ENCODE measurements at regions not wholly inside any gene's neighbourhood (a gene's known extent, or its start where the extent isn't known, plus 50 kb on each side); places are given as distances from the start of the nearest gene placed in this dataset.

DNA sequence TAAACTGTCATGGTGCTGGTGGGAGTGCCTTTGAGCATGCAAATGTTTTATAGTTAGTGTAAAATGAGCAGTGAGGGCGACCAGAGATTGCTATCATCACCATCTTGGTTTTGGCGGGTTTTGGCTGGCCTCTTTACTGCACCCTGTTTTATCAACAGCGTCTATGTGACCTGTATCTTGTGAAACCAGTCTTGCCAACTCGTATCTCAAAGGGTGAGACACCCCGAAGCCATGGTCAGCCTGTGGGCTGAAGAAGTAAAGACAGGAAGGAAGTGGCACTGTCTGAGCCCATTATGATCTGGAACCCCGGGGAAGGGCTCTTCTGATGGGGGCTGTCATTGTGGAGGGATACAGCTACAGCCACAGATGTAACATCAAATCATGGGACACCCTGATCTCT is 81.5 kb upstream of the FAM216B start:
- Mint-ChIP-seq H3K27me3 (peaks cover 21% of the 10 kb centered on the region), H3K36me3 (ENCODE audit: low read depth) (no peaks in the 10 kb centered on the region), H3K27ac (no peak overlapping the region), H3K9me3 (no peaks in the 10 kb centered on the region), H3K4me3 (no peak overlapping the region), H3K4me1 (ENCODE audit: low read depth) (no peaks in the 10 kb centered on the region)
- TF ChIP-seq CTCF (IDR thresholded peaks at IDR 0.05): no peak
- Histone ChIP-seq H3K36me3 (ENCODE audit: insufficient read depth, low read length) (no peaks in the 10 kb centered on the region), H3K4me3 (ENCODE audit: low read length) (no peak overlapping the region), H3K27me3 (ENCODE audit: control insufficient read depth in 1 of 2, insufficient read depth in 2 of 2, low read length in 2 of 2) (no peaks in the 10 kb centered on the region), H3K4me1 (ENCODE audit: insufficient read depth, low read length) (no peaks in the 10 kb centered on the region), H3K9me3 (ENCODE audit: control insufficient read depth in 1 of 2, insufficient read depth in 1 of 2, low read length in 2 of 2) (no peaks in the 10 kb centered on the region), H3K27ac (ENCODE audit: low read depth in 1 of 2, low read length in 2 of 2) (no peak overlapping the region)
- ChIA-PET CTCF (no interaction called here), POLR2A (no interaction called here)
- ATAC-seq (ENCODE audit: poor library complexity) (no peak), DNase-seq (no peak)
- intact Hi-C loops (cut with DNase I, micrococcal nuclease): no loop called here

DNA sequence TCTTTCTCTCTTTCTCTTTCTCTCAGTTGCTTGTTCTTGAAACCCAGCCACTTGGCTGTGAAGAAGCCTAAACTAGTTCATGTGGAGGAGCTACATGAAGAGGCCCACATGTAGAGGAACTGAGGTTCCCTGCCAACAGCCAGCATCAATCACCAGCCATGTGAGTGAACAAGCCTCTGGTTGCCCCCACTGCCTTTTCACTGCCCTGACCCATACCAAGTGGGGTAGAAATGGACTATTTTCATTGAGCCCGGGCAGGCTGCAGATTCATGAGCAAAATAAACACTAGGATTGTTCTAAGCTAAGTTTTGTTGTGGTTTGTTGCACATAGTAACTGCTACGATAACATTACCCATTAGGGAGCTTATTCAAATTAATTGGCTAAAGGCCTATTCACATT is 78.7 kb upstream of the FAM216B start:
- H3K9me3 Mint-ChIP-seq: no peaks in the 10 kb centered on the region
- no peaks in the 10 kb centered on the region for H3K4me1 Mint-ChIP-seq (ENCODE audit: low read depth)
- no peak for TF ChIP-seq CTCF (IDR thresholded peaks at IDR 0.05)
- peaks cover 12% of the 10 kb centered on the region for H3K27me3 Mint-ChIP-seq
- H3K36me3 Mint-ChIP-seq (ENCODE audit: low read depth): no peaks in the 10 kb centered on the region
- ATAC-seq (ENCODE audit: poor library complexity): no peak
- H3K27ac ChIP-seq (ENCODE audit: low read depth in 1 of 2, low read length in 2 of 2): no peak overlapping the region
- H3K9me3 ChIP-seq (ENCODE audit: control insufficient read depth in 1 of 2, insufficient read depth in 1 of 2, low read length in 2 of 2): no peaks in the 10 kb centered on the region
- no peak for DNase-seq
- no peak overlapping the region for H3K4me3 ChIP-seq (ENCODE audit: low read length)
- no peaks in the 10 kb centered on the region for H3K27me3 ChIP-seq (ENCODE audit: control insufficient read depth in 1 of 2, insufficient read depth in 2 of 2, low read length in 2 of 2)
- ChIA-PET CTCF (no interaction called here), POLR2A (no interaction called here)
- intact Hi-C loops (cut with DNase I, micrococcal nuclease): no loop called here
- no peaks in the 10 kb centered on the region for H3K4me1 ChIP-seq (ENCODE audit: insufficient read depth, low read length)
- H3K36me3 ChIP-seq (ENCODE audit: insufficient read depth, low read length): no peaks in the 10 kb centered on the region
- no peak overlapping the region for H3K4me3 Mint-ChIP-seq
- H3K27ac Mint-ChIP-seq: no peak overlapping the region

DNA sequence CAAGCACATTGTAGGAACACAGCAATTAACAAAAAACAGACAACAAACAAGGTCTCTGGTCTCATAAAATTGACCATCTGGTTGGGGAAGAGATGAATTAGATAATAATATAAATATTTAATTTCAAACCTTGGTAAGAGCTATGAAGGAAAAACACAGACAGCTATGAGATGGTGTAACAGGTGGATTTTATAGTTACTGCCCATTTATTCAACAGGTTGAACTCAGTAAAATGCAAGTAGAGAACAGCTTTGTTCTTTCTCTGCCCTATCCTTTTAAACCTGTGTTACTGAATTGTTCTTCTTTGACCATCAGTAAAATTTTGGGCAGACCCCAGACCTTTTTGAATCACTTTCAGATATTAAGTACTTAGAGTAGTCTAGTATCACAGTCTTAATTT is 77.6 kb upstream of the FAM216B start:
- H3K9me3 Mint-ChIP-seq: no peaks in the 10 kb centered on the region
- H3K27me3 Mint-ChIP-seq: peaks cover 12% of the 10 kb centered on the region
- Histone ChIP-seq H3K4me1 (ENCODE audit: insufficient read depth, low read length) (no peaks in the 10 kb centered on the region), H3K9me3 (ENCODE audit: control insufficient read depth in 1 of 2, insufficient read depth in 1 of 2, low read length in 2 of 2) (no peaks in the 10 kb centered on the region), H3K27ac (ENCODE audit: low read depth in 1 of 2, low read length in 2 of 2) (no peak overlapping the region), H3K4me3 (ENCODE audit: low read length) (no peak overlapping the region), H3K27me3 (ENCODE audit: control insufficient read depth in 1 of 2, insufficient read depth in 2 of 2, low read length in 2 of 2) (no peaks in the 10 kb centered on the region), H3K36me3 (ENCODE audit: insufficient read depth, low read length) (no peaks in the 10 kb centered on the region)
- ATAC-seq (ENCODE audit: poor library complexity): no peak
- no peak for DNase-seq
- no peak overlapping the region for H3K27ac Mint-ChIP-seq
- ChIA-PET POLR2A (no interaction called here), CTCF (no interaction called here)
- TF ChIP-seq CTCF (IDR thresholded peaks at IDR 0.05): no peak
- no peaks in the 10 kb centered on the region for H3K4me1 Mint-ChIP-seq (ENCODE audit: low read depth)
- H3K4me3 Mint-ChIP-seq: no peak overlapping the region
- intact Hi-C loops (cut with DNase I, micrococcal nuclease): no loop called here
- no peaks in the 10 kb centered on the region for H3K36me3 Mint-ChIP-seq (ENCODE audit: low read depth)
